Vagina (tissue), 2 donors: ENCODE measurements at regions not wholly inside any gene's neighbourhood (a gene's known extent, or its start where the extent isn't known, plus 50 kb on each side); places are given as distances from the start of the nearest gene placed in this dataset.

Experiments used
- DNase-seq, 2 donors: peaks; one replicate each; pipeline ENCODE4 v3.0.0-alpha.2; 2017; ENCODE audit errors: extremely low spot score in 2 of 2
- H3K27ac ChIP-seq: fragments of 200-600 bp; sonication (generic); one replicate; pipeline ENCODE4 v1.5.1; 2019
- H3K27me3 ChIP-seq: fragments of 200-600 bp; sonication (generic); one replicate; pipeline ENCODE4 v1.5.1; 2019
- H3K36me3 ChIP-seq, 2 donors: fragments of 200-600 bp; sonication (generic); one replicate each; pipeline ENCODE4 v1.5.1; 2017 to 2019
- H3K4me1 ChIP-seq: fragments of 200-600 bp; sonication (generic); one replicate; pipeline ENCODE4 v1.5.1; 2019
- H3K4me3 ChIP-seq, 2 donors: fragments of 200-600 bp; sonication (generic); 1 replicate in 1 of 2; 2 replicates in 1 of 2; pipeline ENCODE4 v1.5.1; 2016 to 2019
- H3K9me3 ChIP-seq: fragments of 200-600 bp; sonication (generic); one replicate; pipeline ENCODE4 v1.5.1; 2019
- POLR2A ChIP-seq, 2 donors: fragments of 450-650 bp; IDR thresholded peaks; one replicate each; pipeline ENCODE4 v1.6.1; 2017; ENCODE audit warnings: antibody characterized with exemption in 2 of 2, mild to moderate bottlenecking in 2 of 2, moderate library complexity in 2 of 2
- POLR2AphosphoS5 ChIP-seq, 2 donors: sonication (generic); formaldehyde crosslinking; IDR thresholded peaks; one replicate each; pipeline ENCODE4 v1.9.0; 2017; ENCODE audit warnings: antibody characterized with exemption in 2 of 2, mild to moderate bottlenecking in 2 of 2, low read depth in 1 of 2; ENCODE audit not compliant: insufficient read depth in 1 of 2
- intact Hi-C: fragments of 100-400 bp; cut with DNase I; formaldehyde crosslinking; loops from one replicate; pipeline ENCODE4 v1.15.1; 2023
- TF ChIP-seq, protein P1 (sequence below), 3 experiments: fragments of 450-650 bp in 2 of 3; fragments of 200-600 bp in 1 of 3; sonication (generic) in 1 of 3; IDR thresholded peaks; one replicate each; pipeline ENCODE4 v1.5.1; 2017 to 2019; ENCODE audit warnings: antibody characterized with exemption in 3 of 3, mild to moderate bottlenecking in 2 of 3, moderate library complexity in 2 of 3

DNA sequence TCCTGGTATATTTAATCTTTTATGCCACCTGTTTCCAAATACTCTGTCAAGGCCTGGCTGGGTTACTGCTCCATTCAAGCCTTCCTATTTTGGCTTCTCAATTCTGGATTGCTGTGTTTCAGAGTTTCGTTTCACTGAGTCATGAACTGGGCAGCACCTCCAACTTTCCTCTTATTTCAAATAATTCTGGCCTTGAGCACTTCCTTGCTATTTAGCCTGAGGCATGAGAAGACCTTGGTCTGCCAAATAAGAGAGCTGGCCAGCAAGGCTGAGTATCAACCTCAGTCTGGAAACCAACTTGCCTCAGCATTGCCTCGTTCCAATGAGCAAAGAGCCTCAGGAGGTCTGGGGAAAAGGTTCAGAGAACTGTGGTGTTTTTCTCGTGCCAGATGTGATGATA is 66.6 kb downstream of the TNFAIP3 start:
- Histone ChIP-seq H3K4me1 (peaks cover 10% of the 10 kb centered on the region), H3K4me3 (no peak overlapping the region), H3K27ac (peak overlapping the region; percentile 25), H3K27me3 (no peaks in the 10 kb centered on the region), H3K36me3 (no peaks in the 10 kb centered on the region), H3K9me3 (no peaks in the 10 kb centered on the region)
- intact Hi-C loops, result no loop called here
- no peak for TF ChIP-seq POLR2A (IDR thresholded peaks at IDR 0.05)
- TF ChIP-seq, protein P1, sequence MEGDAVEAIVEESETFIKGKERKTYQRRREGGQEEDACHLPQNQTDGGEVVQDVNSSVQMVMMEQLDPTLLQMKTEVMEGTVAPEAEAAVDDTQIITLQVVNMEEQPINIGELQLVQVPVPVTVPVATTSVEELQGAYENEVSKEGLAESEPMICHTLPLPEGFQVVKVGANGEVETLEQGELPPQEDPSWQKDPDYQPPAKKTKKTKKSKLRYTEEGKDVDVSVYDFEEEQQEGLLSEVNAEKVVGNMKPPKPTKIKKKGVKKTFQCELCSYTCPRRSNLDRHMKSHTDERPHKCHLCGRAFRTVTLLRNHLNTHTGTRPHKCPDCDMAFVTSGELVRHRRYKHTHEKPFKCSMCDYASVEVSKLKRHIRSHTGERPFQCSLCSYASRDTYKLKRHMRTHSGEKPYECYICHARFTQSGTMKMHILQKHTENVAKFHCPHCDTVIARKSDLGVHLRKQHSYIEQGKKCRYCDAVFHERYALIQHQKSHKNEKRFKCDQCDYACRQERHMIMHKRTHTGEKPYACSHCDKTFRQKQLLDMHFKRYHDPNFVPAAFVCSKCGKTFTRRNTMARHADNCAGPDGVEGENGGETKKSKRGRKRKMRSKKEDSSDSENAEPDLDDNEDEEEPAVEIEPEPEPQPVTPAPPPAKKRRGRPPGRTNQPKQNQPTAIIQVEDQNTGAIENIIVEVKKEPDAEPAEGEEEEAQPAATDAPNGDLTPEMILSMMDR (IDR thresholded peaks at IDR 0.05), result no peak
- no peak for TF ChIP-seq POLR2AphosphoS5 (IDR thresholded peaks at IDR 0.05; ENCODE audit: insufficient read depth in 1 of 2, low read depth in 1 of 2)
- no peak for DNase-seq

DNA sequence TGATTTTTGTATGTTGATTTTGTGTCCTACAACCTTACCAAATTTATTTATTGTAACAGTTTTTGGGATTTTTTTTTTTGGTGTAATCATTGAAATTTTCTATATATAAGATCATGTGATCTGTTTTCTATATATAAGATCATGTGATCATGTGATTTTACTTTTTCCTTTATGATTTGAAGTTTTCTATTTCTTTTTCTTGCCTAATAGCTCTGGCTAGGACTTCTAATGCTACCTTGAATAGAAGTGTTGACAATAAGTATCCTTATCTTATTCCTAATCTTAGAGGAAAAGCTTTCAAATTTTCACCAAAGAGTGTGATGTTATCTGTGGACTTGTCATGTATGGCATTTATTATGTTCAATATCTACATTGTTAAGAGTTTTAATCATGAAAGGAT is 69.7 kb downstream of the TNFAIP3 start:
- H3K4me3 ChIP-seq, result no peak overlapping the region
- no peak overlapping the region for H3K27ac ChIP-seq
- DNase-seq, result no peak
- no peaks in the 10 kb centered on the region for H3K36me3 ChIP-seq
- no peak for TF ChIP-seq POLR2AphosphoS5 (IDR thresholded peaks at IDR 0.05; ENCODE audit: insufficient read depth in 1 of 2, low read depth in 1 of 2)
- TF ChIP-seq, protein P1 (IDR thresholded peaks at IDR 0.05), result no peak
- no peak for TF ChIP-seq POLR2A (IDR thresholded peaks at IDR 0.05)
- H3K4me1 ChIP-seq, result peaks cover 9% of the 10 kb centered on the region
- no peaks in the 10 kb centered on the region for H3K9me3 ChIP-seq
- H3K27me3 ChIP-seq, result no peaks in the 10 kb centered on the region
- intact Hi-C loops, result no loop called here

DNA sequence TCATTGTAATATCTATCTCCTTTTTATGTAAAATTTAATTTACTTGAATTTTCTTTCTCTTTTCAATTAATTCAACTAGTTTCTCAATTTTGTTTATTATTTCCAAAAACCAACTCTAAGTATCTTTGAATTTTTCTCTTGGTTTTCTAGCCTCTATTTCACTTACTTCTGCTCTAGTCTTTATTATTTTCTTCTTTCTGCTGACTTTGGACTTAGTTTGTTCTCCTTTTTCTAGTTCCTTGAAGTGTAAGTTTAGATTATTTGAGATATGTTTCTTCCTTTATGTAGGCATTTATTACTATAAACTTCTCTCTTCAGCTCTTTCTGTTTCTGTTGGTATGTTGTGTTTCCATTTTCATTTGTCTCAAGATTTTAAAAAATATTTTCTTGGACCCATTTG is 70.8 kb downstream of the TNFAIP3 start:
- TF ChIP-seq POLR2A (IDR thresholded peaks at IDR 0.05) (no peak), POLR2AphosphoS5 (IDR thresholded peaks at IDR 0.05; ENCODE audit: insufficient read depth in 1 of 2, low read depth in 1 of 2) (no peak)
- TF ChIP-seq, protein P1 (IDR thresholded peaks at IDR 0.05), result no peak
- no peaks in the 10 kb centered on the region for H3K36me3 ChIP-seq
- H3K4me3 ChIP-seq, result no peak overlapping the region
- H3K27ac ChIP-seq, result no peak overlapping the region
- no peaks in the 10 kb centered on the region for H3K27me3 ChIP-seq
- H3K4me1 ChIP-seq, result peaks cover 9% of the 10 kb centered on the region
- H3K9me3 ChIP-seq, result no peaks in the 10 kb centered on the region
- intact Hi-C loops, result no loop called here
- no peak for DNase-seq

DNA sequence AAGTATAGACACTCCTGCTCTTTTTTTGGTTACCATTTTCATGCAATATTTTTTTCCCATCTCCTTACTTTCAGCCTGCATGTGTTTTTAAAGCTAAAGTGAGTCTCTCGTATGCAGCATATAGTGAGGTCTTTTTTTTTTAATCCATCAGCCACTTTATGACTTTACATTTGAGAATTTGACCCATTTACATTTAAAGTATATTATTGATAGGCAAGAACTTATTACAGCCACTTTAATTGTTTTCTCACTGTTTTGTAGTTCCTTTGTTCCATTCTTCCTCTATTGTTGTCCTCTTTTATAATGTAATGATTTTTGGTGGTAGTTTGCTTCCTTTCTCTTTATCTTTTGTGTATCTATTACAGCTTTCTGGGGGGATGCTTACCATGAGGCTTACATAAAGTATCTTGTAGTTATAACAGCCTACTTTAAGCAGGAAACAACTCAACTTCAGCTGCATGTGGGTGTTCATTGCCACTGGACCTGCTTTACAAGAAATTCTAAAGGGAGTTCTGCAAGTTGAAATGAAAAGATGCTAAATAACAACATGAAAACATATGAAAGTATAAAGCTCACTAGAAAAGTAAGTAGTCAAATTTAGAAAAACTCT is 71.8 kb downstream of the TNFAIP3 start:
- no peaks in the 10 kb centered on the region for H3K9me3 ChIP-seq
- no peak overlapping the region for H3K4me3 ChIP-seq
- no peak for DNase-seq
- H3K27me3 ChIP-seq, result no peaks in the 10 kb centered on the region
- H3K36me3 ChIP-seq, result no peaks in the 10 kb centered on the region
- peaks cover under 1% of the 10 kb centered on the region for H3K4me1 ChIP-seq
- intact Hi-C loops, result no loop called here
- no peak overlapping the region for H3K27ac ChIP-seq
- TF ChIP-seq POLR2A (IDR thresholded peaks at IDR 0.05), result no peak

DNA sequence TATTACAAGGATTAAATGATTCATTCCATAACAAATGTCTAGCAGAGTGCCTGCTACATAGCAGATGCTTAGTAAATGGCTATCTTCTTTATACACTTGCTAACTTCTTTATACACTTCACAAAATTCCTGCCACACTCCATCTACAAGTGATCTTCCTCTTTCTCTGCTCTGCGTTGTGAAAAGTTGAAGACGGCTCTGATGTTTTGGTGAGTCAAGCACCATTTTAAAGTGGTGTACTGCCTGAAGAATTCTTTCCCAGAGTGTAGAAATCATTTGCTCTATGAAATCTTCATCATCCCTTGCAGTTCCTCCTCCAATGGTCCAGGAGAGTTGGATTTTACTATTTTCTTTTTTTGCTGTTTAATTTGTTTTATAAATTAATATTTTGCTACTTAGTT is 74.9 kb downstream of the TNFAIP3 start:
- Histone ChIP-seq H3K4me3 (no peak overlapping the region), H3K27me3 (no peaks in the 10 kb centered on the region), H3K4me1 (no peaks in the 10 kb centered on the region), H3K9me3 (no peaks in the 10 kb centered on the region), H3K27ac (no peak overlapping the region), H3K36me3 (no peaks in the 10 kb centered on the region)
- no peak for TF ChIP-seq POLR2A (IDR thresholded peaks at IDR 0.05)
- no peak for TF ChIP-seq POLR2AphosphoS5 (IDR thresholded peaks at IDR 0.05; ENCODE audit: insufficient read depth in 1 of 2, low read depth in 1 of 2)
- TF ChIP-seq, protein P1 (IDR thresholded peaks at IDR 0.05), result no peak
- intact Hi-C loops, result loop anchor here (5.0 kb wide), 1 partner anchor 240 kb away; no protein-coding TSS in a partner anchor
- DNase-seq, result no peak
